Heart left ventricle (tissue), 13 donors: ENCODE measurements at regions not wholly inside any gene's neighbourhood (a gene's known extent, or its start where the extent isn't known, plus 50 kb on each side); places are given as distances from the start of the nearest gene placed in this dataset.

Experiments used
- CTCF ChIP-seq, 12 donors: fragments of 200-600 bp; sonication (generic) in 4 of 12; IDR thresholded peaks; one replicate each; pipeline versions ENCODE4 v1.5.0 to v1.8.0; 2018 to 2022; ENCODE audit warnings: antibody characterized with exemption in 12 of 12, mild to moderate bottlenecking in 5 of 12
- POLR2A ChIP-seq, 2 donors: fragments of 450-650 bp; IDR thresholded peaks; one replicate each; pipeline ENCODE4 v1.6.1; 2017; ENCODE audit warnings: antibody characterized with exemption in 2 of 2, mild to moderate bottlenecking in 2 of 2, moderate library complexity in 2 of 2
- donor health status: ischemic (EF 13 %, LVEDD 7.1; RV severe dilation, severe dysfunction).
- donor health status: DM: no; HTN: yes; CAD: no.
- donor health status: DM: no; HTN: no; CAD: no.
- donor health status: ischemic (EF 25% LVEDD 6.9; RV normal size, moderate dysfunction).
- donor health status: ischemic (EF 25% LVEDD 5.7; RV mildly dilated, moderate dysfunction).
- donor health status: ischemic (EF 35%, LVEDD 5.7; RV mildly dilated, moderate dysfunction).
- donor health status: nonischemic (EF 11% LVEDD 7.7; RV severe dilation, severe dysfunction).
- donor health status: DM: yes; HTN: yes; CAD: no.
- donor health status: PGD.
- donor health status: ischemic (EF 29% LVEDD 5.4; RV normal size, mild dysfunction).
- donor health status: nonischemic (EF 23%, LVEDD 6.1; RV moderate dilation, normal function).

GRCh38 chr9:90325913-90326653, 316.5 kb downstream of the DIRAS2 start:
- TF ChIP-seq CTCF (IDR thresholded peaks at IDR 0.05) (no peak), POLR2A (IDR thresholded peaks at IDR 0.05) (no peak)
